Endothelial cell of umbilical vein (primary cell): ENCODE measurements at regions not wholly inside any gene's neighbourhood (a gene's known extent, or its start where the extent isn't known, plus 50 kb on each side); places are given as distances from the start of the nearest gene placed in this dataset.

Experiments
- BruUV-seq: library from RNA; stranded (reverse); fragments of 400-500 nt; replicated peaks from 2 replicates; lab custom pipeline; 2021; lab: Mats Ljungman, UMichigan
- CTCF ChIA-PET: fragments of 300-600, 350-600 bp; sonication (Branson Sonifier 250); formaldehyde crosslinking; loops from one replicate; lab custom pipeline; 2021; ENCODE audit warnings: antibody characterized with exemption, inconsistent platforms; lab: Charles Lee
- POLR2A ChIA-PET: fragments of 300-600, 350-600 bp; sonication (Branson Sonifier 250); formaldehyde crosslinking; loops from one replicate; lab custom pipeline; 2021; ENCODE audit warnings: antibody characterized with exemption, inconsistent platforms; lab: Charles Lee
- DNase-seq: peaks from one replicate; pipeline ENCODE4 v3.0.0-alpha.2; 2011; ENCODE audit warnings: low read depth, low spot score
- FAIRE-seq: peaks from 2 replicates; lab custom pipeline; 2011; peaks lifted over from hg19 to GRCh38; lab: Jason Lieb, UNC
- H2AFZ ChIP-seq: 2 replicates; pipeline ENCODE4 v1.6.0; 2012; ENCODE audit warnings: low read depth, low read length, control low read depth, inconsistent platforms
- H3K27ac ChIP-seq: 2 replicates; pipeline ENCODE4 v1.5.1; 2011; ENCODE audit warnings: low read depth, mild to moderate bottlenecking, control low read depth, low read length, moderate library complexity; ENCODE audit not compliant: insufficient read depth
- H3K27me3 ChIP-seq, 2 experiments: 2 replicates each; pipeline versions ENCODE4 v1.6.0 to v1.6.1; 2011; ENCODE audit warnings: low read length in 2 of 2, mixed read lengths in 1 of 2; ENCODE audit not compliant: control insufficient read depth in 2 of 2, insufficient read depth in 2 of 2
- H3K36me3 ChIP-seq, 2 experiments: 2 replicates in 1 of 2; 3 replicates in 1 of 2; pipeline ENCODE4 v1.5.1; 2011; ENCODE audit warnings: low read length in 2 of 2, mild to moderate bottlenecking in 1 of 2, moderate library complexity in 1 of 2; ENCODE audit not compliant: control insufficient read depth in 2 of 2, insufficient read depth in 2 of 2; ENCODE audit errors: extremely low read depth in 1 of 2
- H3K4me1 ChIP-seq: 3 replicates; pipeline ENCODE4 v1.5.1; 2011; ENCODE audit warnings: mild to moderate bottlenecking, low read length; ENCODE audit not compliant: control insufficient read depth, insufficient read depth; ENCODE audit errors: extremely low read depth
- H3K4me2 ChIP-seq: 2 replicates; pipeline ENCODE4 v1.6.1; 2011; ENCODE audit warnings: low read length, control low read depth, mixed read lengths; ENCODE audit not compliant: insufficient read depth
- H3K4me3 ChIP-seq, 3 experiments: fragments of 200-600 bp in 1 of 3; sonication (generic), shearing (Covaris generic) in 1 of 3; replicated peaks in 1 of 3; 2 replicates each; pipeline ENCODE4 v1.5.1; 2011 to 2016; ENCODE audit warnings: control low read depth in 3 of 3, low read length in 3 of 3, mild to moderate bottlenecking in 2 of 3, inconsistent platforms in 1 of 3, low read depth in 1 of 3, moderate library complexity in 1 of 3; ENCODE audit not compliant: insufficient read depth in 1 of 3
- H3K79me2 ChIP-seq: 2 replicates; pipeline ENCODE4 v1.6.0; 2012; ENCODE audit warnings: low read length, inconsistent platforms; ENCODE audit not compliant: control insufficient read depth, insufficient read depth
- H3K9ac ChIP-seq: replicated peaks from 2 replicates; pipeline ENCODE3; 2011; ENCODE audit warnings: low read length, control low read depth; ENCODE audit not compliant: insufficient read depth; ENCODE audit errors: extremely low read depth
- H3K9me1 ChIP-seq: replicated peaks from 3 replicates; pipeline ENCODE4 v1.6.0; 2011; ENCODE audit warnings: mild to moderate bottlenecking, low read length; ENCODE audit not compliant: control insufficient read depth, insufficient read depth; ENCODE audit errors: extremely low read depth
- H3K9me3 ChIP-seq: replicated peaks from 2 replicates; pipeline ENCODE4 v1.5.1; 2012; ENCODE audit warnings: low read length, inconsistent platforms; ENCODE audit not compliant: control insufficient read depth, insufficient read depth
- H4K20me1 ChIP-seq: replicated peaks from 2 replicates; pipeline ENCODE3; 2011; ENCODE audit warnings: mild to moderate bottlenecking, low read length; ENCODE audit not compliant: control insufficient read depth, insufficient read depth; ENCODE audit errors: extremely low read depth
- EZH2 ChIP-seq: IDR thresholded peaks from 2 replicates; pipeline ENCODE4 v1.6.1; 2012; ENCODE audit warnings: borderline replicate concordance, low read depth, mild to moderate bottlenecking, moderate library complexity, low read length, inconsistent platforms; ENCODE audit not compliant: severe bottlenecking
- FOS ChIP-seq: IDR thresholded peaks from 2 replicates; pipeline ENCODE4 v1.6.1; 2011; ENCODE audit warnings: mild to moderate bottlenecking, low read length, moderate library complexity, borderline replicate concordance; ENCODE audit not compliant: insufficient read depth
- GATA2 ChIP-seq: IDR thresholded peaks from 2 replicates; pipeline ENCODE4 v1.7.0; 2011; ENCODE audit warnings: low read depth, mild to moderate bottlenecking, moderate library complexity, mixed read lengths, low read length; ENCODE audit not compliant: insufficient read length, insufficient read depth
- JUN ChIP-seq: IDR thresholded peaks from 2 replicates; pipeline ENCODE4 v1.6.1; 2011; ENCODE audit warnings: borderline replicate concordance, low read depth; ENCODE audit not compliant: insufficient read length, insufficient read depth
- MYC ChIP-seq: IDR thresholded peaks from one replicate; pipeline ENCODE4 v1.6.1; 2011; ENCODE audit warnings: mild to moderate bottlenecking, low read depth, low read length
- POLR2A ChIP-seq: IDR thresholded peaks from 2 replicates; pipeline ENCODE4 v1.6.1; 2012; ENCODE audit warnings: low read depth, mild to moderate bottlenecking, control low read depth, low read length
- POLR2AphosphoS5 ChIP-seq: IDR thresholded peaks from 2 replicates; pipeline ENCODE4 v1.6.1; 2012; ENCODE audit warnings: low read depth, mild to moderate bottlenecking, control low read depth, low read length, moderate library complexity; ENCODE audit not compliant: insufficient read depth
- dilution Hi-C: fragments of 300-500 bp; cut with MboI; formaldehyde crosslinking; loops from one replicate; pipeline ENCODE4 v1.15.0; 2019; ENCODE audit warnings: low sequenced_read_pairs; ENCODE audit not compliant: extremely low pct_ligation_motif_present
- intact Hi-C: fragments of 100-400 bp; cut with micrococcal nuclease; formaldehyde crosslinking; loops from one replicate; pipeline ENCODE4 v1.10.0; 2022
- TF ChIP-seq, protein P1 (sequence below): IDR thresholded peaks from 2 replicates; pipeline ENCODE4 v1.6.1; 2011; ENCODE audit not compliant: insufficient read depth, insufficient read length
- TF ChIP-seq, protein P2 (sequence below), 2 donors: IDR thresholded peaks; 1 replicate in 1 of 2; 2 replicates in 1 of 2; pipeline ENCODE4 v1.5.1; 2011; ENCODE audit warnings: low read length in 2 of 2, mild to moderate bottlenecking in 2 of 2, moderate library complexity in 2 of 2, control low read depth in 1 of 2, inconsistent platforms in 1 of 2, low read depth in 1 of 2; ENCODE audit not compliant: insufficient read depth in 1 of 2; ENCODE audit errors: extremely low read depth in 1 of 2

DNA sequence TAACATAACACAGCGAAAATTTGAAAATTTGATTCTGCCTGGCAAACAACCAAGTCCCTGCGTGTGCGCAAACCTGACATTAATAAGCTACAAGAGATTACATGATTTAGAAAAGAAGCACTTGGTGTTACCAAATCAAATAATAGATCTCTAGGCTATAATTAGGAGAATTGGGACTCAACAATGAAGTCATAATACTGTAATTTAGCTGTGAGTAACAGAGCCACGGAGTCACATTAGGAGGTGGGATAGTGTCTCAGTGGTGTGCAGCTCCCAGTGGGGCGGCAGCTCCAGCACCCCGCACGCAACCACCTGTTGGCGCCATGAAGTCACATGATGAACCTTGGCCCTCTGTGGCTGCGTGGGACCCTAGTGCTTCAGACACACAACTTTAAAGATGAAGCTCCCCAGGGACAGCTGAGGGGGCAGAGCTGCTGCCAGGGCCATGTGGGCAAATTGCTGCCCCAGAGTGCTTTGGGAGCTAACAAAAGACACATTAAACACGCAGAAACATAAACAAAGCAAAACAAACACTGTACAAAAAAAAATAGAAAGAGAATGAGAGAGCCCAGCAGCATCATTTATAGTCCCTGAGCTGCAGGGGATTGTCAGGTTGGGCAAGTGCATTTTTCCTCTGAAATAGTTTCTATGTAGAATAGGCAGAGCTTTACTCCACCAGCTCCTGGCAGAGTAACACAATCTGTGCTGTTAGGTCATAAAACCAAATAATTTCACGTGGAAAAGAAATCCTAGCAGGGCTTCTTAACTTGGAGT lies 605.6 kb downstream of the SOX6 start:
- intact Hi-C loops: no loop called here

More for the DNA sequence above, 605.6 kb downstream of the SOX6 start:
- POLR2A ChIA-PET: no interaction called here
- Histone ChIP-seq H3K4me2 (no peak overlapping the region), H3K4me3 (no peak overlapping the region), H2AFZ (no peak overlapping the region), H3K27ac (no peak overlapping the region), H3K79me2 (no peaks in the 10 kb centered on the region), H3K27me3 (no peaks in the 10 kb centered on the region), H4K20me1 (no peaks in the 10 kb centered on the region), H3K9me1 (no peaks in the 10 kb centered on the region), H3K9ac (no peak overlapping the region), H3K36me3 (no peaks in the 10 kb centered on the region), H3K9me3 (no peaks in the 10 kb centered on the region), H3K4me1 (no peaks in the 10 kb centered on the region)
- TF ChIP-seq FOS: no peak
- no peak for TF ChIP-seq POLR2A
- no peak for TF ChIP-seq JUN
- TF ChIP-seq MYC: no peak
- no peak for TF ChIP-seq POLR2AphosphoS5
- TF ChIP-seq, protein P1, sequence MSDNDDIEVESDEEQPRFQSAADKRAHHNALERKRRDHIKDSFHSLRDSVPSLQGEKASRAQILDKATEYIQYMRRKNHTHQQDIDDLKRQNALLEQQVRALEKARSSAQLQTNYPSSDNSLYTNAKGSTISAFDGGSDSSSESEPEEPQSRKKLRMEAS: no peak
- TF ChIP-seq, protein P2, sequence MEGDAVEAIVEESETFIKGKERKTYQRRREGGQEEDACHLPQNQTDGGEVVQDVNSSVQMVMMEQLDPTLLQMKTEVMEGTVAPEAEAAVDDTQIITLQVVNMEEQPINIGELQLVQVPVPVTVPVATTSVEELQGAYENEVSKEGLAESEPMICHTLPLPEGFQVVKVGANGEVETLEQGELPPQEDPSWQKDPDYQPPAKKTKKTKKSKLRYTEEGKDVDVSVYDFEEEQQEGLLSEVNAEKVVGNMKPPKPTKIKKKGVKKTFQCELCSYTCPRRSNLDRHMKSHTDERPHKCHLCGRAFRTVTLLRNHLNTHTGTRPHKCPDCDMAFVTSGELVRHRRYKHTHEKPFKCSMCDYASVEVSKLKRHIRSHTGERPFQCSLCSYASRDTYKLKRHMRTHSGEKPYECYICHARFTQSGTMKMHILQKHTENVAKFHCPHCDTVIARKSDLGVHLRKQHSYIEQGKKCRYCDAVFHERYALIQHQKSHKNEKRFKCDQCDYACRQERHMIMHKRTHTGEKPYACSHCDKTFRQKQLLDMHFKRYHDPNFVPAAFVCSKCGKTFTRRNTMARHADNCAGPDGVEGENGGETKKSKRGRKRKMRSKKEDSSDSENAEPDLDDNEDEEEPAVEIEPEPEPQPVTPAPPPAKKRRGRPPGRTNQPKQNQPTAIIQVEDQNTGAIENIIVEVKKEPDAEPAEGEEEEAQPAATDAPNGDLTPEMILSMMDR (IDR thresholded peaks at IDR 0.05; ENCODE audit: extremely low read depth in 1 of 2, insufficient read depth in 1 of 2, low read depth in 1 of 2, low read length in 2 of 2): no peak
- TF ChIP-seq GATA2: no peak
- TF ChIP-seq EZH2: no peak
- dilution Hi-C loops: no loop called here
- FAIRE-seq (no peak), DNase-seq (no peak)
- CTCF ChIA-PET: interaction anchor here (0.8 kb wide), 1 partner anchor 14 kb away, joined by 3 read pairs; no protein-coding TSS in a partner anchor
- no TSS peak for BruUV-seq
